Dendritic cell treated with granulocyte-macrophage colony-stimulating factor and Interleukin-4, amounts not matched to agents 40 ng/mL and 50 ng/mL, for 4 days (primary cell): ENCODE measurements at regions not wholly inside any gene's neighbourhood (a gene's known extent, or its start where the extent isn't known, plus 50 kb on each side); places are given as distances from the start of the nearest gene placed in this dataset.

Source experiments
- H3K27ac Mint-ChIP-seq: one replicate; pipeline ENCODE4 v1.8.0; 2022; ENCODE audit warnings: mild to moderate bottlenecking, mixed read lengths
- H3K27me3 Mint-ChIP-seq: one replicate; pipeline ENCODE4 v1.8.0; 2022; ENCODE audit warnings: mild to moderate bottlenecking, mixed read lengths
- H3K36me3 Mint-ChIP-seq: one replicate; pipeline ENCODE4 v1.8.0; 2022; ENCODE audit warnings: low read depth, mixed read lengths
- H3K4me1 Mint-ChIP-seq: one replicate; pipeline ENCODE4 v1.8.0; 2022; ENCODE audit warnings: low read depth, mixed read lengths
- H3K4me3 Mint-ChIP-seq: one replicate; pipeline ENCODE4 v1.8.0; 2022; ENCODE audit warnings: mild to moderate bottlenecking, moderate library complexity, mixed read lengths
- H3K9me3 Mint-ChIP-seq: one replicate; pipeline ENCODE4 v1.8.0; 2022; ENCODE audit warnings: mixed read lengths
- intact Hi-C: fragments of 100-400 bp; cut with micrococcal nuclease; formaldehyde crosslinking; loops from one replicate; pipeline ENCODE4 v1.15.0; 2022

- H3K4me3 Mint-ChIP-seq: no peak overlapping the region
- intact Hi-C loops: no loop called here
- no peaks in the 10 kb centered on the region for H3K36me3 Mint-ChIP-seq
- H3K4me1 Mint-ChIP-seq: no peaks in the 10 kb centered on the region
- no peaks in the 10 kb centered on the region for H3K9me3 Mint-ChIP-seq
- H3K27me3 Mint-ChIP-seq: no peaks in the 10 kb centered on the region
- no peak overlapping the region for H3K27ac Mint-ChIP-seq
Observed at GRCh38 chr21:22892740-22893139, 1894.5 kb downstream of the NCAM2 start.

- Mint-ChIP-seq H3K4me3 (no peak overlapping the region), H3K9me3 (no peaks in the 10 kb centered on the region), H3K36me3 (no peaks in the 10 kb centered on the region), H3K27ac (no peak overlapping the region), H3K4me1 (no peaks in the 10 kb centered on the region), H3K27me3 (no peaks in the 10 kb centered on the region)
- intact Hi-C loops: no loop called here
Observed at GRCh38 chr21:22898051-22898665, 1899.9 kb downstream of the NCAM2 start.

GRCh38 chr21:22900490-22900889 is 1902.3 kb downstream of the NCAM2 start:
- intact Hi-C loops: no loop called here
- H3K27me3 Mint-ChIP-seq: no peaks in the 10 kb centered on the region
- H3K4me1 Mint-ChIP-seq: no peaks in the 10 kb centered on the region
- H3K27ac Mint-ChIP-seq: no peak overlapping the region
- no peaks in the 10 kb centered on the region for H3K36me3 Mint-ChIP-seq
- H3K9me3 Mint-ChIP-seq: no peaks in the 10 kb centered on the region
- H3K4me3 Mint-ChIP-seq: no peak overlapping the region

GRCh38 chr21:22903851-22904250 is 1905.6 kb downstream of the NCAM2 start:
- Mint-ChIP-seq H3K9me3 (peaks cover 5% of the 10 kb centered on the region), H3K36me3 (no peaks in the 10 kb centered on the region), H3K4me3 (no peak overlapping the region)

GRCh38 chr21:22904385-22904784 is 1906.2 kb downstream of the NCAM2 start:
- H3K27ac Mint-ChIP-seq: no peak overlapping the region
- H3K9me3 Mint-ChIP-seq: peaks cover 5% of the 10 kb centered on the region
- H3K36me3 Mint-ChIP-seq: no peaks in the 10 kb centered on the region
- H3K4me3 Mint-ChIP-seq: no peak overlapping the region
- H3K4me1 Mint-ChIP-seq: no peaks in the 10 kb centered on the region
- no peaks in the 10 kb centered on the region for H3K27me3 Mint-ChIP-seq
- intact Hi-C loops: no loop called here

More at GRCh38 chr21:22903851-22904250, 1905.6 kb downstream of the NCAM2 start:
- Mint-ChIP-seq H3K27me3 (no peaks in the 10 kb centered on the region), H3K27ac (no peak overlapping the region), H3K4me1 (no peaks in the 10 kb centered on the region)
- intact Hi-C loops: no loop called here

GRCh38 chr21:22925032-22925431 is 1926.8 kb downstream of the NCAM2 start:
- Mint-ChIP-seq H3K36me3 (no peaks in the 10 kb centered on the region), H3K27me3 (no peaks in the 10 kb centered on the region), H3K4me3 (no peak overlapping the region), H3K9me3 (no peaks in the 10 kb centered on the region), H3K27ac (no peak overlapping the region), H3K4me1 (no peaks in the 10 kb centered on the region)
- intact Hi-C loops: no loop called here

GRCh38 chr21:22927469-22927868 is 1929.3 kb downstream of the NCAM2 start:
- Mint-ChIP-seq H3K27ac (no peak overlapping the region), H3K27me3 (no peaks in the 10 kb centered on the region), H3K4me1 (no peaks in the 10 kb centered on the region), H3K9me3 (no peaks in the 10 kb centered on the region), H3K4me3 (no peak overlapping the region), H3K36me3 (no peaks in the 10 kb centered on the region)
- intact Hi-C loops: no loop called here

GRCh38 chr21:22941779-22942490 is 1943.7 kb downstream of the NCAM2 start:
- Mint-ChIP-seq H3K27ac (no peak overlapping the region), H3K9me3 (peaks cover 6% of the 10 kb centered on the region), H3K36me3 (no peaks in the 10 kb centered on the region), H3K4me3 (no peak overlapping the region), H3K27me3 (no peaks in the 10 kb centered on the region), H3K4me1 (no peaks in the 10 kb centered on the region)
- intact Hi-C loops: no loop called here

GRCh38 chr21:22955559-22955958 is 1957.3 kb downstream of the NCAM2 start:
- Mint-ChIP-seq H3K4me1 (no peaks in the 10 kb centered on the region), H3K36me3 (no peaks in the 10 kb centered on the region), H3K4me3 (no peak overlapping the region), H3K27ac (no peak overlapping the region), H3K27me3 (no peaks in the 10 kb centered on the region), H3K9me3 (peaks cover 12% of the 10 kb centered on the region)
- intact Hi-C loops: no loop called here

- Mint-ChIP-seq H3K27me3 (no peaks in the 10 kb centered on the region), H3K9me3 (peaks cover 19% of the 10 kb centered on the region), H3K4me3 (no peak overlapping the region), H3K4me1 (no peaks in the 10 kb centered on the region), H3K36me3 (no peaks in the 10 kb centered on the region), H3K27ac (no peak overlapping the region)
- intact Hi-C loops: no loop called here
Observed at GRCh38 chr21:22961258-22961657, 1963.0 kb downstream of the NCAM2 start.

- intact Hi-C loops: no loop called here
- Mint-ChIP-seq H3K4me1 (no peaks in the 10 kb centered on the region), H3K27me3 (no peaks in the 10 kb centered on the region)
Observed at GRCh38 chr21:22965455-22966135, 1967.4 kb downstream of the NCAM2 start.

GRCh38 chr21:22981819-22982218 is 1983.6 kb downstream of the NCAM2 start:
- Mint-ChIP-seq H3K9me3 (peaks cover 33% of the 10 kb centered on the region), H3K27ac (no peak overlapping the region), H3K27me3 (no peaks in the 10 kb centered on the region), H3K4me1 (no peaks in the 10 kb centered on the region), H3K4me3 (no peak overlapping the region), H3K36me3 (no peaks in the 10 kb centered on the region)
- intact Hi-C loops: no loop called here

More at GRCh38 chr21:22965455-22966135, 1967.4 kb downstream of the NCAM2 start:
- Mint-ChIP-seq H3K4me3 (no peak overlapping the region), H3K36me3 (no peaks in the 10 kb centered on the region), H3K9me3 (peaks cover 7% of the 10 kb centered on the region), H3K27ac (no peak overlapping the region)

GRCh38 chr21:22993144-22993543 is 1994.9 kb downstream of the NCAM2 start:
- Mint-ChIP-seq H3K4me1 (no peaks in the 10 kb centered on the region), H3K27ac (no peak overlapping the region), H3K27me3 (no peaks in the 10 kb centered on the region), H3K9me3 (peaks cover 33% of the 10 kb centered on the region), H3K4me3 (no peak overlapping the region), H3K36me3 (no peaks in the 10 kb centered on the region)
- intact Hi-C loops: no loop called here

GRCh38 chr21:22993822-22994574 is 1995.8 kb downstream of the NCAM2 start:
- Mint-ChIP-seq H3K9me3 (peaks cover 33% of the 10 kb centered on the region), H3K36me3 (no peaks in the 10 kb centered on the region), H3K4me3 (no peak overlapping the region), H3K27ac (no peak overlapping the region), H3K4me1 (no peaks in the 10 kb centered on the region), H3K27me3 (no peaks in the 10 kb centered on the region)
- intact Hi-C loops: no loop called here
